HG03060 (cell line): ENCODE measurements at regions not wholly inside any gene's neighbourhood (a gene's known extent, or its start where the extent isn't known, plus 50 kb on each side); places are given as distances from the start of the nearest gene placed in this dataset.
"Not testable (repeated sequence)": the region's sequence is repeated elsewhere in the genome, so short reads cannot be mapped to it uniquely, and the experiment has no call there.

Experiments used
- ATAC-seq: cut with Tn5 transposase; IDR thresholded peaks from one replicate; pipeline ENCODE4 v1.9.1; 2021; ENCODE audit warnings: low read depth, moderate number of reproducible peaks; ENCODE audit not compliant: unreplicated experiment

DNA sequence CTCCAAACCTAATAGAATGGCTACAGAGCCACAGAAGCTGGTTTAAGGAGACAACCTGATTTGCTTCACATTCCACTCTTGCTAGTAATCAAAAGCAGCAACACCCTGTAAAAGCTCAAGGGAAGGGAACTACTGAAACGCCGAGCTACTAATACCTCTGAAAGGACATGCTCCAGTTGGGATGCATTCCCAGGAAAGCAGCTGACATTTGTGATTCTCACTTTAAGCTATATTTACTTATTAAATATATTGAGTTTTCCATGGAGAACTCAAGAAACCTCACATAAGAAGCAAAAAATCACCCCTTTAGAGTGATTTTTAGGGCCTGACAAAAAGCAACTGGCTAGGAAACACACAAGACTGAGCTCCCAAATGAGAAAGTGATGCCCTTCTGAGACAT lies 1073.0 kb upstream of the FLRT2 start:
- no peak for ATAC-seq

GRCh38 chr14:84458881-84459280 lies 1071.1 kb upstream of the FLRT2 start:
- ATAC-seq = no peak

DNA sequence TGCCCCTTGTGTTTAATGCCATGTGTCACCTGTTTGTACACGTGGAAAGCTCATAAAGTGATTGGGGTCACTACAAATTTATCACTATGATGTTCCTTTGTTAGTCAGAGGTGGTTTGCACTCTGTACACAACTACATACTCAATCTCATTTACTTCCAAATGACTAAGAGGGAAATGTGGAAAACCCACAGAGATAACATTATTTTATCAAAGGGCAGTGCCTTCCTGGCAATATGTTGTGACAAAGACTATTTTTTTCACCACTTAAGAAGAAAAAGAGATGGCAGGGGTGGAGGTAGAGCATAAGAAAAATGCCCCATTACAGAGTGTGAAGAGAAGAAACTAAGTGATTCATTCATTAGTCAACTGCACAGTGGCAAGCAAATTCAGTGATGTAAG lies 1064.1 kb upstream of the FLRT2 start:
- ATAC-seq = no peak

DNA sequence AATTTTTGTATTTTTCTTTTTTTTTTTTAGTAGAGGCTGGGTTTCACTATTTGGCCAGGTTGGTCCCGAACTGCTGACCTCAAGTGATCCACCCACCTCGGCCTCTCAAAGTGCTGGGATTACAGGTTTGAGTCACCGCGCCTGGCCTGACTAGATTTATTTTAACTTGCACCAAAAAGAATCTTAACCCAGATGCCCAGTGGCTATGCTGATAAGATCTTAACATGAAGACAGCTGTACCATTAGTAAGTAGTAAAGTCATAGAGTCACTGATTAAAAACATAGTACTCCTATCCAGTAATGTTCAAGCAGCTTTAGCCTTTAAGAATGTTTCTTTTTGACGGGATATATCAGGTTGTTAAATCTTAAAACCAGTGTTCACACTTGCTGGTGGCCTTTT lies 1061.8 kb upstream of the FLRT2 start:
- no peak for ATAC-seq

GRCh38 chr14:84477996-84478395 lies 1051.9 kb upstream of the FLRT2 start:
- ATAC-seq = no peak

GRCh38 chr14:84482256-84483071 lies 1047.5 kb upstream of the FLRT2 start:
- ATAC-seq = no peak

GRCh38 chr14:84483072-84483420 lies 1046.9 kb upstream of the FLRT2 start:
- no peak for ATAC-seq

DNA sequence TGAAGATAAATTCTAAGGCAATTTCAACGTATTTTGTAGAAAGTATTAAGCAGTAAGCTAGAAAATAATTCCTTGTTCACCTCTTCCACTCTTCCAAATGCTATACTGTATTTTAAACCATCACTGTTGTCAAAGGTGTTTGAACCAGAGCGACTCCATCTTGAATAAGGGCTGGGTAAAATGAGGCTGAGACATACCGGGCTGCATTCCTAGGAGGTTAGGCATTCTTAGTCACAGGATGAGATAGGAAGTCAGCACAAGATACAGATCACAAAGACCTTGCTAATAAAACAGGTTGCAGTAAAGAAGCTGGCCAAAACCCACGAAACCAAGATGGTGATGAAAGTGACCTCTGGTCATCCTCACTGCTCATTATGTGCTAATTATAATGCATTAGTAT lies 1045.7 kb upstream of the FLRT2 start:
- not testable (repeated sequence) for ATAC-seq

DNA sequence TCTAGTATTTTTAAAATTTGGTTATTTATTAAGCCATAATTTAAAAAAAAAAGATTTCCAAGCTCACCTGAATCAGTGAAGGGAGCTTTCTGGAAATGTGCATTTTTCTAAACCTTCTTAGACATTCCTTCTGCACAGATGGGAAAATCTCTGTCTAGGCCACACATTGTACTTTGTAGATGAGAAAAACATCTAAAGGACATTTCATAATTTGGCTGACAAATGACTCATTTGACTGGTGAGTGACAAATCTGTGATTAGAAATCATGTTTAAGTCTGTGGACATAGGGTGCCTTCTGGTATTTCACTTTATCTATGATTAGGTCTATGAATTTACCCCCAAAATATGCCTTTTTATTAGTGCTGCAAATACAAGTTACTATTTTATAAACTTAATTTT lies 1044.9 kb upstream of the FLRT2 start:
- no peak for ATAC-seq

- no peak for ATAC-seq
Observed at GRCh38 chr14:84490081-84490480, 1039.9 kb upstream of the FLRT2 start.

- no peak for ATAC-seq
Observed at GRCh38 chr14:84492685-84493084, 1037.3 kb upstream of the FLRT2 start.

GRCh38 chr14:84493779-84494178 lies 1036.2 kb upstream of the FLRT2 start:
- no peak for ATAC-seq

DNA sequence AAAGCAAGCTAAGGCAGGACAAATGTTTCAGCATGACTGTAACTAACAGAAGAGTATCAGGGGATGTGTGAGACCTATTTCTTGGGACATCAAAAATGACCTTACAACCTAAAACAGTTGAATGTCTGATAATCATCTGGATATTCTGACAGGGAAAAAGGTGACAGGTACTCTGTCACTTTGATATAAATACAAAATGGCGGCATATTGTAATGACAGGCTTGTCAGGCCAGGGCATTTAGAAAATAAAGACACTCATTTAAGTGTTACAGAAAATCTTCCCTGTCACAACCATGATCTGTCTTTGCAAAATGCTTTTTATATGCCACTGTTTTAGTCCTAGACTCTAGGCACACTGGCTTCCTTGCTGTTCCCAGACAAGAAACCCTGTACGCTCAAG lies 1033.3 kb upstream of the FLRT2 start:
- no peak for ATAC-seq

- ATAC-seq = not testable (repeated sequence)
Observed at GRCh38 chr14:84512823-84513222, 1017.1 kb upstream of the FLRT2 start.

GRCh38 chr14:84519836-84520235 lies 1010.1 kb upstream of the FLRT2 start:
- no peak for ATAC-seq

GRCh38 chr14:84520711-84521338 lies 1009.1 kb upstream of the FLRT2 start:
- no peak for ATAC-seq

GRCh38 chr14:84523746-84524145 lies 1006.2 kb upstream of the FLRT2 start:
- no peak for ATAC-seq

DNA sequence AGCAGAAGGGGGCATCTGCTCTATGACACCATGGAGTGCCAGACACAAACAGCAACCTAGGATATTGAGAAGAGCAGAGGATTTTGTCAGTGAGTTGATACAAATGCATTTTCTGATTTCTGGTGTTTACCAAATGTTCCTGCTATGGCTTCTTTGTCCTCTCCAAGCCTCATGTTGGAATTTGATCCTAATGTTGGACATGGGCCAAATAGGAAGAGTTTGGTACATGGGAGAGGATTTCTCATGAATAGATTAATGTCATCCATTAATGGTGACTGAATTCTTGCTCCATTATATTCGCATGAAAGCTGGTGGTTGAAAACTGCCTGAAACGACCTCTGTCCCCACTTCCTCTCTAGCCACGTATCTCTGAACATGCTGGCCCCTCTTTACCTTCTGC lies 1002.2 kb upstream of the FLRT2 start:
- no peak for ATAC-seq

DNA sequence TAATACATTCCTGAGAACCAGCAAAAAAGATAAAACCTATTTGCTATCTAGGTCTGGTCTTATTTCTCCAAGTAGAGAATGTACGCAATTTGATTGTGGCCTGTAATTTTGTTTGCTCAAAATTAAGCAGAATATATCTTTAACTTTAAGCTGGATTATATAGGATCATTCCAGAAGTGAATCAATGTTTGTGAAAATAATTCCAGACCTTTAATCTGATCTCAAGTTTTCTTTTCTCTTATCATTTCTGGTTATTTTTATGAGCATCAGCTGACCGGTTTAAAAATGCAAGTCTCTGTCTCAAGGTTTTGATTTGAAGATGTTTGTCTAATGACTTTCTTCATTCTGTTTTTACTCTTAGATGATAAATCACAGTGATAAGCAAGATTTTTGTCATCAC lies 997.9 kb upstream of the FLRT2 start:
- ATAC-seq = no peak

DNA sequence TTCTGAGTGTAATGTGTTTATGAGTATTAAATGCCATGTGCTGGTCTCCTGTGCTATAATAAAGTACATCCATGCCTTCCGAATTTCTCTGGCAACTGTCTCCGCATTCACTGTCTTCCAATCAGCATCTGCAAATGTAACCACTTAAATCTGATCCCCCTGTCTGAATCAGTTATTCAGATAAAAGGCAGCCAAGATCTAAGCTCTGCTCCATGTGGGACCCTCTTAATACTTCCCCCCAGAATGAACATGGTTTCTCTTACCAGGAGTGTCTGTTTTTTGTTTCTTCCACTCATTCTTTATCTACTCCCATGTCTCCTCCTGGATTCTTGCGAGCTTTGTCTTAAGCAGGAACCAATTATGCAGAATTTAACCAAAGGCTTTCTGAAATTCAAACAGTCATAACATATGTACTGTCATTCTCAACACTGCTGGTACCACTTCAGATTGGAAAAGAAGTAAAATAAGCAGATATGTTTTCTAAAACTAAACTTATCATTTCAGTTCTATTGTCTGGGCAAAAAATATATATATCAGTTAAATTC lies 996.7 kb upstream of the FLRT2 start:
- ATAC-seq = no peak

GRCh38 chr14:84533791-84534190 lies 996.2 kb upstream of the FLRT2 start:
- no peak for ATAC-seq

DNA sequence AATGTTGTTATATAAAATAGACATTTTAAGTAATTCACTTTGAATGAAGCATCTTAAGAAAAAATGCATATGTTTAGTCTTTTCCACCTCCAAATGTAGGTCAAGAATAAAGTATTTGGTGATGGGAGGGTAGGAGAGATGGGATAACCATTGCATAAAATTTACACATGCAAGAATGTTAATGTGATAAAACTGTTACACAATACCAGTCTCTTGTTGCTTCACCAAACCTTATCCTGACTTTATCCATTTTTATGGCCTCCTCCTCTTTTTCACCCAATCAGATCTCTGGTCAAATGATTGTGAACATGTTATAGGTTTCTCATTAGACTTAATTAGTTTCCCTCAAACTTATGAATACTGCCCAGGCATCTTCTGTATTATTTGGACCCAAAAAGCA lies 994.5 kb upstream of the FLRT2 start:
- ATAC-seq = no peak
